PC-9 (cell line): ENCODE measurements at regions not wholly inside any gene's neighbourhood (a gene's known extent, or its start where the extent isn't known, plus 50 kb on each side); places are given as distances from the start of the nearest gene placed in this dataset.
A peak's percentile ranks its signal among the peaks of the same experiment; 100 is the strongest.

Source experiments
- BruUV-seq: library from RNA; stranded (reverse); fragments of 400-500 nt; replicated peaks from 2 replicates; lab custom pipeline; 2021; lab: Mats Ljungman, UMichigan
- CTCF ChIA-PET: fragments of 300-600 bp; sonication (Branson Sonifier 250); formaldehyde crosslinking; loops from one replicate; lab custom pipeline; 2022; ENCODE audit warnings: antibody characterized with exemption; lab: Charles Lee
- POLR2A ChIA-PET: fragments of 300-600 bp; sonication (Branson Sonifier 250); formaldehyde crosslinking; loops from one replicate; lab custom pipeline; 2022; ENCODE audit warnings: antibody characterized with exemption; ENCODE audit not compliant: unreplicated experiment; lab: Charles Lee
- DNase-seq, 2 experiments: peaks; one replicate each; pipeline versions ENCODE4 v3.0.0 to v3.0.0-alpha.2; 2015 to 2022; ENCODE audit warnings: mixed read lengths in 1 of 2
- H2AFZ ChIP-seq: fragments of 200-600 bp; sonication (generic); 2 replicates; pipeline ENCODE4 v1.8.1; 2017; ENCODE audit warnings: antibody characterized with exemption
- H3F3A ChIP-seq: fragments of 200-600 bp; sonication (generic); 2 replicates; pipeline ENCODE4 v1.8.1; 2017; ENCODE audit warnings: antibody characterized with exemption, mild to moderate bottlenecking, low read depth; ENCODE audit not compliant: insufficient read depth
- H3K27ac ChIP-seq: fragments of 200-600 bp; sonication (generic); 2 replicates; pipeline ENCODE4 v1.6.1; 2016; ENCODE audit warnings: mixed run types
- H3K27me3 ChIP-seq: fragments of 200-600 bp; sonication (generic); 2 replicates; pipeline ENCODE4 v1.6.1; 2016; ENCODE audit warnings: low read depth, mixed run types; ENCODE audit not compliant: insufficient read depth
- H3K36me3 ChIP-seq: fragments of 200-600 bp; sonication (generic); 2 replicates; pipeline ENCODE4 v1.6.1; 2016; ENCODE audit warnings: low read depth, mixed run types
- H3K4me1 ChIP-seq: fragments of 200-600 bp; sonication (generic); replicated peaks from 2 replicates; pipeline ENCODE4 v1.6.1; 2016; ENCODE audit warnings: mixed run types; ENCODE audit not compliant: insufficient read depth
- H3K4me2 ChIP-seq: fragments of 200-600 bp; sonication (generic); 2 replicates; pipeline ENCODE4 v1.6.1; 2017; ENCODE audit warnings: mixed run types
- H3K4me3 ChIP-seq: fragments of 200-600 bp; sonication (generic); 2 replicates; pipeline ENCODE4 v1.6.1; 2016; ENCODE audit warnings: mixed run types
- H3K79me2 ChIP-seq: fragments of 200-600 bp; sonication (generic); 2 replicates; pipeline ENCODE4 v1.6.1; 2017; ENCODE audit warnings: low read depth, mixed run types
- H3K9me2 ChIP-seq: fragments of 200-600 bp; sonication (generic); 2 replicates; pipeline ENCODE4 v1.8.1; 2017; ENCODE audit warnings: mild to moderate bottlenecking; ENCODE audit not compliant: insufficient read depth
- H3K9me3 ChIP-seq: fragments of 200-600 bp; sonication (generic); 2 replicates; pipeline ENCODE4 v1.8.1; 2016; ENCODE audit warnings: low read depth; ENCODE audit not compliant: insufficient read depth
- H4K20me1 ChIP-seq: fragments of 200-600 bp; sonication (generic); 2 replicates; pipeline ENCODE4 v1.8.1; 2017; ENCODE audit not compliant: insufficient read depth
- CTCF ChIP-seq: fragments of 200-600 bp; sonication (generic); conservative IDR thresholded peaks from 2 replicates; pipeline ENCODE4 v1.6.1; 2017; ENCODE audit warnings: mixed run types, antibody characterized with exemption, mild to moderate bottlenecking, moderate library complexity
- EZH2 ChIP-seq: fragments of 200-600 bp; sonication (generic); IDR thresholded peaks from 2 replicates; pipeline ENCODE4 v1.8.0; 2017; ENCODE audit warnings: antibody characterized with exemption, low read depth
- intact Hi-C: fragments of 100-400 bp; cut with micrococcal nuclease; formaldehyde crosslinking; loops from one replicate; pipeline ENCODE4 v1.10.0; 2022; ENCODE audit not compliant: unreplicated experiment

- no peaks in the 10 kb centered on the region for H4K20me1 ChIP-seq
- no peak overlapping the region for H3K27ac ChIP-seq
- H3K79me2 ChIP-seq, result no peaks in the 10 kb centered on the region
- H3K4me3 ChIP-seq, result no peak overlapping the region
- no peaks in the 10 kb centered on the region for H3K9me2 ChIP-seq
- POLR2A ChIA-PET, result no interaction called here
- DNase-seq, result no peak
- no peaks in the 10 kb centered on the region for H3K36me3 ChIP-seq
- TF ChIP-seq CTCF (no peak), EZH2 (no peak)
- CTCF ChIA-PET, result no interaction called here
- no peaks in the 10 kb centered on the region for H3K27me3 ChIP-seq
- H3K4me1 ChIP-seq, result 0 out of 2 replicates have a peak, but pooled peaks cover 8% of the 10 kb centered on the region
- H3F3A ChIP-seq, result no peaks in the 10 kb centered on the region
- intact Hi-C loops, result no loop called here
- H3K4me2 ChIP-seq, result no peak overlapping the region
- H3K9me3 ChIP-seq, result peaks cover 20% of the 10 kb centered on the region
- BruUV-seq, result no TSS peak
- no peak overlapping the region for H2AFZ ChIP-seq
Measured at GRCh38 chr3:152038490-152038889, 165.0 kb downstream of the SUCNR1 start.

- no peak for DNase-seq
- Histone ChIP-seq H3F3A (no peaks in the 10 kb centered on the region), H3K4me3 (no peak overlapping the region), H3K36me3 (no peaks in the 10 kb centered on the region), H4K20me1 (no peaks in the 10 kb centered on the region), H3K79me2 (no peaks in the 10 kb centered on the region), H3K4me2 (no peak overlapping the region), H3K27ac (no peak overlapping the region), H3K4me1 (0 out of 2 replicates have a peak, but pooled peaks cover 8% of the 10 kb centered on the region), H3K27me3 (no peaks in the 10 kb centered on the region), H2AFZ (no peak overlapping the region), H3K9me2 (no peaks in the 10 kb centered on the region), H3K9me3 (peaks cover 20% of the 10 kb centered on the region)
- POLR2A ChIA-PET, result no interaction called here
- intact Hi-C loops, result no loop called here
- no peak for TF ChIP-seq CTCF
- TF ChIP-seq EZH2, result no peak
- CTCF ChIA-PET, result no interaction called here
- no TSS peak for BruUV-seq
Measured at GRCh38 chr3:152039887-152040286, 166.4 kb downstream of the SUCNR1 start.

- Histone ChIP-seq H3F3A (no peaks in the 10 kb centered on the region), H3K9me2 (no peaks in the 10 kb centered on the region), H3K27me3 (no peaks in the 10 kb centered on the region), H3K79me2 (no peaks in the 10 kb centered on the region), H3K36me3 (no peaks in the 10 kb centered on the region), H4K20me1 (no peaks in the 10 kb centered on the region), H3K27ac (no peak overlapping the region), H3K4me2 (peak overlapping the region; percentile 18; the same call in 1 of the 2 replicates), H3K4me3 (no peak overlapping the region), H3K9me3 (peaks cover 20% of the 10 kb centered on the region), H2AFZ (peak overlapping the region; percentile 36; the same call in 1 of the 2 replicates), H3K4me1 (0 out of 2 replicates have a peak, but pooled peaks cover 8% of the 10 kb centered on the region)
- intact Hi-C loops, result no loop called here
- no peak for TF ChIP-seq CTCF
- TF ChIP-seq EZH2, result no peak
- DNase-seq, result no peak
- ChIA-PET CTCF (no interaction called here), POLR2A (no interaction called here)
- BruUV-seq, result no TSS peak
Measured at GRCh38 chr3:152040319-152040718, 166.9 kb downstream of the SUCNR1 start.
